ENCODE measurements at regions not wholly inside any gene's neighbourhood (a gene's known extent, or its start where the extent isn't known, plus 50 kb on each side); places are given as distances from the start of the nearest gene placed in this dataset.

GRCh38 chr6:11462742-11463397, 74.7 kb upstream of the TMEM170B start (continued):
- TF ChIP-seq AHDC1 (CRISPR knock-in tag; IDR thresholded peaks at IDR 0.05; ENCODE audit: borderline replicate concordance) (peak; percentile 90), RAD51 (IDR thresholded peaks at IDR 0.05; ENCODE audit: borderline replicate concordance) (no peak), DRAP1 (CRISPR knock-in tag; IDR thresholded peaks at IDR 0.05) (no peak), HMGXB3 (CRISPR knock-in tag; IDR thresholded peaks at IDR 0.05; ENCODE audit: borderline replicate concordance) (no peak)
- TF ChIP-seq, protein P1, sequence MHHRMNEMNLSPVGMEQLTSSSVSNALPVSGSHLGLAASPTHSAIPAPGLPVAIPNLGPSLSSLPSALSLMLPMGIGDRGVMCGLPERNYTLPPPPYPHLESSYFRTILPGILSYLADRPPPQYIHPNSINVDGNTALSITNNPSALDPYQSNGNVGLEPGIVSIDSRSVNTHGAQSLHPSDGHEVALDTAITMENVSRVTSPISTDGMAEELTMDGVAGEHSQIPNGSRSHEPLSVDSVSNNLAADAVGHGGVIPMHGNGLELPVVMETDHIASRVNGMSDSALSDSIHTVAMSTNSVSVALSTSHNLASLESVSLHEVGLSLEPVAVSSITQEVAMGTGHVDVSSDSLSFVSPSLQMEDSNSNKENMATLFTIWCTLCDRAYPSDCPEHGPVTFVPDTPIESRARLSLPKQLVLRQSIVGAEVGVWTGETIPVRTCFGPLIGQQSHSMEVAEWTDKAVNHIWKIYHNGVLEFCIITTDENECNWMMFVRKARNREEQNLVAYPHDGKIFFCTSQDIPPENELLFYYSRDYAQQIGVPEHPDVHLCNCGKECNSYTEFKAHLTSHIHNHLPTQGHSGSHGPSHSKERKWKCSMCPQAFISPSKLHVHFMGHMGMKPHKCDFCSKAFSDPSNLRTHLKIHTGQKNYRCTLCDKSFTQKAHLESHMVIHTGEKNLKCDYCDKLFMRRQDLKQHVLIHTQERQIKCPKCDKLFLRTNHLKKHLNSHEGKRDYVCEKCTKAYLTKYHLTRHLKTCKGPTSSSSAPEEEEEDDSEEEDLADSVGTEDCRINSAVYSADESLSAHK (CRISPR knock-in tag; IDR thresholded peaks at IDR 0.05; ENCODE audit: borderline replicate concordance): no peak
- TF ChIP-seq, protein P2, sequence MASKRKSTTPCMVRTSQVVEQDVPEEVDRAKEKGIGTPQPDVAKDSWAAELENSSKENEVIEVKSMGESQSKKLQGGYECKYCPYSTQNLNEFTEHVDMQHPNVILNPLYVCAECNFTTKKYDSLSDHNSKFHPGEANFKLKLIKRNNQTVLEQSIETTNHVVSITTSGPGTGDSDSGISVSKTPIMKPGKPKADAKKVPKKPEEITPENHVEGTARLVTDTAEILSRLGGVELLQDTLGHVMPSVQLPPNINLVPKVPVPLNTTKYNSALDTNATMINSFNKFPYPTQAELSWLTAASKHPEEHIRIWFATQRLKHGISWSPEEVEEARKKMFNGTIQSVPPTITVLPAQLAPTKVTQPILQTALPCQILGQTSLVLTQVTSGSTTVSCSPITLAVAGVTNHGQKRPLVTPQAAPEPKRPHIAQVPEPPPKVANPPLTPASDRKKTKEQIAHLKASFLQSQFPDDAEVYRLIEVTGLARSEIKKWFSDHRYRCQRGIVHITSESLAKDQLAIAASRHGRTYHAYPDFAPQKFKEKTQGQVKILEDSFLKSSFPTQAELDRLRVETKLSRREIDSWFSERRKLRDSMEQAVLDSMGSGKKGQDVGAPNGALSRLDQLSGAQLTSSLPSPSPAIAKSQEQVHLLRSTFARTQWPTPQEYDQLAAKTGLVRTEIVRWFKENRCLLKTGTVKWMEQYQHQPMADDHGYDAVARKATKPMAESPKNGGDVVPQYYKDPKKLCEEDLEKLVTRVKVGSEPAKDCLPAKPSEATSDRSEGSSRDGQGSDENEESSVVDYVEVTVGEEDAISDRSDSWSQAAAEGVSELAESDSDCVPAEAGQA (IDR thresholded peaks at IDR 0.05; ENCODE audit: low read depth): no peak
- TF ChIP-seq, protein P2 (CRISPR knock-in tag; IDR thresholded peaks at IDR 0.05; ENCODE audit: borderline replicate concordance): no peak

Data from HepG2 (cell line).